OCI-LY1 (cell line): ENCODE measurements at regions not wholly inside any gene's neighbourhood (a gene's known extent, or its start where the extent isn't known, plus 50 kb on each side); places are given as distances from the start of the nearest gene placed in this dataset.

ENCODE experiments used
- H2AFZ ChIP-seq: fragments of 200-600 bp; sonication (generic), shearing (Covaris generic); 2 replicates; pipeline ENCODE4 v1.6.0; 2014; ENCODE audit warnings: antibody characterized with exemption, mild to moderate bottlenecking, low read length
- H3F3A ChIP-seq: fragments of 200-600 bp; sonication (generic), shearing (Covaris generic); 2 replicates; pipeline ENCODE4 v1.6.0; 2014; ENCODE audit warnings: mild to moderate bottlenecking, antibody characterized with exemption, low read length, moderate library complexity; ENCODE audit not compliant: insufficient read depth
- H3K27ac ChIP-seq: fragments of 200-600 bp; sonication (generic); 2 replicates; pipeline ENCODE4 v1.5.1; 2014; ENCODE audit warnings: low read length, mixed run types, mild to moderate bottlenecking, low read depth; ENCODE audit not compliant: poor library complexity, severe bottlenecking
- H3K27me3 ChIP-seq: fragments of 200-600 bp; sonication (generic); 2 replicates; pipeline ENCODE4 v1.6.0; 2014; ENCODE audit warnings: antibody characterized with exemption, mild to moderate bottlenecking, low read length, moderate library complexity; ENCODE audit not compliant: insufficient read depth
- H3K36me3 ChIP-seq: fragments of 200-600 bp; sonication (generic); 2 replicates; pipeline ENCODE4 v1.6.1; 2014; ENCODE audit warnings: mild to moderate bottlenecking, antibody characterized with exemption, low read length, moderate library complexity, mixed read lengths; ENCODE audit not compliant: insufficient read depth
- H3K4me1 ChIP-seq: fragments of 200-600 bp; sonication (generic); 2 replicates; pipeline ENCODE4 v1.5.1; 2014; ENCODE audit warnings: mild to moderate bottlenecking, low read length, moderate library complexity; ENCODE audit not compliant: insufficient read depth, severe bottlenecking
- H3K4me2 ChIP-seq: fragments of 200-600 bp; sonication (generic), shearing (Covaris generic); 2 replicates; pipeline ENCODE4 v1.6.1; 2014; ENCODE audit warnings: low read length
- H3K4me3 ChIP-seq: fragments of 200-600 bp; sonication (generic); 2 replicates; pipeline ENCODE4 v1.5.1; 2014; ENCODE audit warnings: low read length, low read depth, mild to moderate bottlenecking, mixed read lengths; ENCODE audit not compliant: poor library complexity, severe bottlenecking
- H3K79me2 ChIP-seq: fragments of 200-600 bp; shearing (Covaris generic); 2 replicates; pipeline ENCODE4 v1.6.1; 2016; ENCODE audit warnings: mixed run types, low read length, mixed read lengths; ENCODE audit not compliant: insufficient read depth
- H3K9ac ChIP-seq: fragments of 200-600 bp; sonication (generic), shearing (Covaris generic); 2 replicates; pipeline ENCODE4 v1.6.1; 2014; ENCODE audit warnings: mild to moderate bottlenecking, low read length, mixed read lengths
- H3K9me2 ChIP-seq: fragments of 200-600 bp; sonication (generic), shearing (Covaris generic); 2 replicates; pipeline ENCODE4 v1.6.1; 2014; ENCODE audit warnings: low read depth, mild to moderate bottlenecking, low read length, mixed read lengths
- H3K9me3 ChIP-seq: fragments of 200-600 bp; shearing (Covaris generic); 2 replicates; pipeline ENCODE4 v1.6.1; 2014; ENCODE audit warnings: low read length, mixed read lengths
- H4K20me1 ChIP-seq: fragments of 200-600 bp; sonication (generic), shearing (Covaris generic); 2 replicates; pipeline ENCODE4 v1.6.0; 2016; ENCODE audit warnings: mild to moderate bottlenecking, low read length; ENCODE audit not compliant: insufficient read depth
- EZH2 ChIP-seq: fragments of 200-600 bp; sonication (generic), shearing (Covaris generic); IDR thresholded peaks from 2 replicates; pipeline ENCODE4 v1.8.0; 2017; ENCODE audit warnings: borderline replicate concordance, mixed run types, mild to moderate bottlenecking, antibody characterized with exemption, low read length, moderate library complexity, mixed read lengths
- TF ChIP-seq, protein P1 (sequence below): fragments of 200-600 bp; sonication (generic), shearing (Covaris generic); IDR thresholded peaks from 2 replicates; pipeline ENCODE4 v1.5.1; 2017; ENCODE audit warnings: mild to moderate bottlenecking, antibody characterized with exemption, low read length, moderate library complexity, mixed read lengths

GRCh38 chr15:57827021-57827420 lies 120.5 kb downstream of the POLR2M start:
- H3F3A ChIP-seq: no peaks in the 10 kb centered on the region
- H3K4me2 ChIP-seq: no peak overlapping the region
- no peaks in the 10 kb centered on the region for H3K9me2 ChIP-seq

DNA sequence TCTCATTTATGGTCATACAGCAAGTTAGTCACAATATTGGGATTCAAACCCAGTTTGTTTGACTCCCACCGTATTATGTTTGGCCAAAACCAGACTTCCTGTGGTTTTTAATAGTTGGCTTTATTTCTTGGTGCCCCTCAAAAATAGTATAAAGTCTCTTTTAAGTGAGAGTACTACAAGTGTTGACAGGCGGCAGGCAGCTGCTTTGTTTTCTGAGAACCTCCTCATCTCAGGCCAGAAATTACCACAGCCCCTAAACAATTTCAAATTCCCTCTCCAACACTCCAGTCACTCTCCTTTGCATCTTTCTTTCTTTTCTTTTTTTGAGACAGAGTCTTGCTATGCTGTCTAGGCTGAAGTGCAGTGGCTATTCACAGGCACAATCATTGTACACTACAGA lies 121.5 kb downstream of the POLR2M start:
- Histone ChIP-seq H3K27ac (no peak overlapping the region), H3K36me3 (no peaks in the 10 kb centered on the region), H3K9me3 (no peaks in the 10 kb centered on the region), H3K4me3 (no peak overlapping the region), H2AFZ (no peak overlapping the region), H3K9me2 (no peaks in the 10 kb centered on the region), H3K27me3 (no peaks in the 10 kb centered on the region), H3K9ac (no peak overlapping the region), H4K20me1 (no peaks in the 10 kb centered on the region), H3F3A (no peaks in the 10 kb centered on the region), H3K79me2 (no peaks in the 10 kb centered on the region), H3K4me1 (no peaks in the 10 kb centered on the region), H3K4me2 (no peak overlapping the region)
- TF ChIP-seq, protein P1, sequence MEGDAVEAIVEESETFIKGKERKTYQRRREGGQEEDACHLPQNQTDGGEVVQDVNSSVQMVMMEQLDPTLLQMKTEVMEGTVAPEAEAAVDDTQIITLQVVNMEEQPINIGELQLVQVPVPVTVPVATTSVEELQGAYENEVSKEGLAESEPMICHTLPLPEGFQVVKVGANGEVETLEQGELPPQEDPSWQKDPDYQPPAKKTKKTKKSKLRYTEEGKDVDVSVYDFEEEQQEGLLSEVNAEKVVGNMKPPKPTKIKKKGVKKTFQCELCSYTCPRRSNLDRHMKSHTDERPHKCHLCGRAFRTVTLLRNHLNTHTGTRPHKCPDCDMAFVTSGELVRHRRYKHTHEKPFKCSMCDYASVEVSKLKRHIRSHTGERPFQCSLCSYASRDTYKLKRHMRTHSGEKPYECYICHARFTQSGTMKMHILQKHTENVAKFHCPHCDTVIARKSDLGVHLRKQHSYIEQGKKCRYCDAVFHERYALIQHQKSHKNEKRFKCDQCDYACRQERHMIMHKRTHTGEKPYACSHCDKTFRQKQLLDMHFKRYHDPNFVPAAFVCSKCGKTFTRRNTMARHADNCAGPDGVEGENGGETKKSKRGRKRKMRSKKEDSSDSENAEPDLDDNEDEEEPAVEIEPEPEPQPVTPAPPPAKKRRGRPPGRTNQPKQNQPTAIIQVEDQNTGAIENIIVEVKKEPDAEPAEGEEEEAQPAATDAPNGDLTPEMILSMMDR: no peak
- no peak for TF ChIP-seq EZH2

More at GRCh38 chr15:57827021-57827420, 120.5 kb downstream of the POLR2M start:
- H2AFZ ChIP-seq: no peak overlapping the region
- no peaks in the 10 kb centered on the region for H3K27me3 ChIP-seq
- no peak overlapping the region for H3K9ac ChIP-seq
- no peaks in the 10 kb centered on the region for H4K20me1 ChIP-seq
- no peaks in the 10 kb centered on the region for H3K36me3 ChIP-seq
- no peaks in the 10 kb centered on the region for H3K9me3 ChIP-seq
- no peaks in the 10 kb centered on the region for H3K79me2 ChIP-seq
- H3K4me3 ChIP-seq: no peak overlapping the region
- no peak overlapping the region for H3K27ac ChIP-seq
- H3K4me1 ChIP-seq: no peaks in the 10 kb centered on the region
- no peak for TF ChIP-seq EZH2
- TF ChIP-seq, protein P1: no peak

GRCh38 chr15:57832183-57832582 lies 125.7 kb downstream of the POLR2M start:
- TF ChIP-seq, protein P1: no peak
- TF ChIP-seq EZH2: no peak
- Histone ChIP-seq H3K36me3 (no peaks in the 10 kb centered on the region), H3K27ac (no peak overlapping the region), H3K4me2 (no peak overlapping the region), H3K4me3 (no peak overlapping the region), H3K9me3 (no peaks in the 10 kb centered on the region), H3F3A (no peaks in the 10 kb centered on the region), H2AFZ (no peak overlapping the region), H3K4me1 (no peaks in the 10 kb centered on the region), H3K9ac (no peak overlapping the region), H4K20me1 (no peaks in the 10 kb centered on the region), H3K79me2 (no peaks in the 10 kb centered on the region), H3K9me2 (no peaks in the 10 kb centered on the region), H3K27me3 (no peaks in the 10 kb centered on the region)
